CD8-positive, alpha-beta memory T cell (primary cell): ENCODE measurements at regions not wholly inside any gene's neighbourhood (a gene's known extent, or its start where the extent isn't known, plus 50 kb on each side); places are given as distances from the start of the nearest gene placed in this dataset.

Experiments used
- CTCF ChIA-PET: fragments of 350-600 bp; sonication (Branson Sonifier 250); formaldehyde crosslinking; loops from one replicate; lab custom pipeline; 2021; ENCODE audit warnings: antibody characterized with exemption; lab: Charles Lee
- POLR2A ChIA-PET: fragments of 350-600 bp; sonication (Branson Sonifier 250); formaldehyde crosslinking; loops from one replicate; lab custom pipeline; 2021; ENCODE audit warnings: antibody characterized with exemption; lab: Charles Lee
- DNase-seq, 5 donors: peaks; one replicate each; pipeline versions ENCODE4 v3.0.0 to v3.0.0-alpha.2; 2020 to 2022; ENCODE audit warnings: mixed read lengths in 1 of 5
- H3K27ac ChIP-seq: one replicate; pipeline ENCODE4 v1.7.0; 2013; ENCODE audit warnings: low read depth, mild to moderate bottlenecking, low read length, moderate library complexity
- H3K27me3 ChIP-seq: 2 replicates; pipeline ENCODE4 v1.7.0; 2013; ENCODE audit warnings: low read length, mild to moderate bottlenecking; ENCODE audit not compliant: insufficient read depth, poor library complexity, severe bottlenecking
- H3K36me3 ChIP-seq: 2 replicates; pipeline ENCODE4 v1.7.0; 2013; ENCODE audit warnings: mild to moderate bottlenecking, low read length, moderate library complexity; ENCODE audit not compliant: insufficient read depth
- H3K4me1 ChIP-seq: 2 replicates; pipeline ENCODE4 v1.7.0; 2013; ENCODE audit warnings: mild to moderate bottlenecking, low read length, moderate library complexity; ENCODE audit not compliant: insufficient read depth
- H3K4me3 ChIP-seq: 2 replicates; pipeline ENCODE4 v1.7.0; 2013; ENCODE audit warnings: mild to moderate bottlenecking, low read length
- H3K9me3 ChIP-seq: 2 replicates; pipeline ENCODE4 v1.7.0; 2013; ENCODE audit warnings: mild to moderate bottlenecking, low read length
- H3K27ac Mint-ChIP-seq, 8 donors: one replicate each; pipeline ENCODE4 v1.8.0; 2020 to 2021; ENCODE audit warnings: mixed read lengths in 8 of 8, mild to moderate bottlenecking in 6 of 8, inconsistent platforms in 3 of 8, moderate library complexity in 3 of 8
- H3K27me3 Mint-ChIP-seq, 2 donors: one replicate each; pipeline ENCODE4 v1.8.0; 2020 to 2021; ENCODE audit warnings: mixed read lengths in 2 of 2, mild to moderate bottlenecking in 1 of 2, moderate library complexity in 1 of 2
- H3K36me3 Mint-ChIP-seq, 3 donors: one replicate each; pipeline ENCODE4 v1.8.0; 2020 to 2021; ENCODE audit warnings: mixed read lengths in 3 of 3, inconsistent platforms in 1 of 3, mild to moderate bottlenecking in 1 of 3
- H3K4me1 Mint-ChIP-seq, 3 donors: one replicate each; pipeline ENCODE4 v1.8.0; 2020 to 2021; ENCODE audit warnings: mixed read lengths in 3 of 3, inconsistent platforms in 1 of 3, mild to moderate bottlenecking in 1 of 3
- H3K4me3 Mint-ChIP-seq, 7 donors: one replicate each; pipeline ENCODE4 v1.8.0; 2020 to 2021; ENCODE audit warnings: mixed read lengths in 7 of 7, mild to moderate bottlenecking in 6 of 7, moderate library complexity in 4 of 7, inconsistent platforms in 2 of 7
- H3K9me3 Mint-ChIP-seq, 5 donors: one replicate each; pipeline ENCODE4 v1.8.0; 2020 to 2022; ENCODE audit warnings: mixed read lengths in 5 of 5, mild to moderate bottlenecking in 3 of 5, moderate library complexity in 2 of 5, inconsistent platforms in 1 of 5

- POLR2A ChIA-PET, result no interaction called here
- peak in 1 of 5 donors; percentile 31 for DNase-seq
- no peaks in the 10 kb centered on the region for H3K36me3 Mint-ChIP-seq
These were observed 413.3 kb upstream of the TRIB2 start for GRCh38 chr2:12303181-12304030.

GRCh38 chr2:12304564-12305171 lies 412.1 kb upstream of the TRIB2 start:
- Mint-ChIP-seq H3K4me1 (peaks cover 21 to 59% (median 41%) of the 10 kb centered on the region in 3 donors), H3K27me3 (peaks cover 0 to 1% of the 10 kb centered on the region in 2 donors), H3K4me3 (no peak overlapping the region), H3K27ac (peak overlapping the region in 1 of 8 donors; percentile 6), H3K36me3 (no peaks in the 10 kb centered on the region), H3K9me3 (no peaks in the 10 kb centered on the region)
- Histone ChIP-seq H3K4me1 (peaks cover 29% of the 10 kb centered on the region), H3K4me3 (no peak overlapping the region), H3K9me3 (no peaks in the 10 kb centered on the region), H3K27ac (no peak overlapping the region), H3K27me3 (no peaks in the 10 kb centered on the region), H3K36me3 (no peaks in the 10 kb centered on the region)
- DNase-seq, result no peak
- POLR2A ChIA-PET, result no interaction called here
- CTCF ChIA-PET, result no interaction called here

More at GRCh38 chr2:12303181-12304030, 413.3 kb upstream of the TRIB2 start:
- H3K27me3 Mint-ChIP-seq, result peaks cover 0 to 1% of the 10 kb centered on the region in 2 donors
- peaks cover 29% of the 10 kb centered on the region for H3K4me1 ChIP-seq
- peak overlapping the region in 2 of 7 donors; percentile 6 to 44 for H3K4me3 Mint-ChIP-seq
- no peak overlapping the region for H3K4me3 ChIP-seq
- H3K9me3 ChIP-seq, result no peaks in the 10 kb centered on the region
- peak overlapping the region in 2 of 8 donors; percentile 11 to 39 for H3K27ac Mint-ChIP-seq
- no peaks in the 10 kb centered on the region for H3K36me3 ChIP-seq
- no peak overlapping the region for H3K27ac ChIP-seq
- H3K27me3 ChIP-seq, result no peaks in the 10 kb centered on the region
- CTCF ChIA-PET, result no interaction called here
- peaks cover 16 to 46% (median 32%) of the 10 kb centered on the region in 3 donors for H3K4me1 Mint-ChIP-seq
- H3K9me3 Mint-ChIP-seq, result no peaks in the 10 kb centered on the region

GRCh38 chr2:12305931-12306330 lies 410.8 kb upstream of the TRIB2 start:
- no peak for DNase-seq
- Mint-ChIP-seq H3K4me1 (peaks cover 29 to 71% (median 50%) of the 10 kb centered on the region in 3 donors), H3K9me3 (no peaks in the 10 kb centered on the region), H3K27me3 (peaks cover 0 to 1% of the 10 kb centered on the region in 2 donors), H3K36me3 (no peaks in the 10 kb centered on the region), H3K4me3 (no peak overlapping the region), H3K27ac (no peak overlapping the region)
- H3K4me3 ChIP-seq, result no peak overlapping the region
- POLR2A ChIA-PET, result no interaction called here
- H3K36me3 ChIP-seq, result no peaks in the 10 kb centered on the region
- peaks cover 41% of the 10 kb centered on the region for H3K4me1 ChIP-seq
- no peaks in the 10 kb centered on the region for H3K9me3 ChIP-seq
- no peaks in the 10 kb centered on the region for H3K27me3 ChIP-seq
- H3K27ac ChIP-seq, result no peak overlapping the region
- CTCF ChIA-PET, result no interaction called here

GRCh38 chr2:12310399-12310798 lies 406.3 kb upstream of the TRIB2 start:
- Mint-ChIP-seq H3K4me1 (peaks cover 12 to 55% (median 20%) of the 10 kb centered on the region in 3 donors), H3K27me3 (peaks cover 0 to 5% of the 10 kb centered on the region in 2 donors), H3K9me3 (no peaks in the 10 kb centered on the region), H3K27ac (peak overlapping the region in 2 of 8 donors; percentile 1 to 45), H3K4me3 (no peak overlapping the region), H3K36me3 (peaks cover 0 to 1% (median 0%) of the 10 kb centered on the region in 3 donors)
- Histone ChIP-seq H3K4me3 (no peak overlapping the region), H3K27ac (no peak overlapping the region), H3K4me1 (peaks cover 30% of the 10 kb centered on the region), H3K36me3 (no peaks in the 10 kb centered on the region), H3K9me3 (no peaks in the 10 kb centered on the region), H3K27me3 (no peaks in the 10 kb centered on the region)
- CTCF ChIA-PET, result no interaction called here
- POLR2A ChIA-PET, result no interaction called here
- no peak for DNase-seq

- ChIA-PET CTCF (interaction anchor here (1.4 kb wide), 1 partner anchor 403 kb away, joined by 3 read pairs; the partner anchor contains the start of gene TRIB2), POLR2A (no interaction called here)
- no peaks in the 10 kb centered on the region for H3K9me3 ChIP-seq
- H3K27ac ChIP-seq, result no peak overlapping the region
- Mint-ChIP-seq H3K27ac (no peak overlapping the region), H3K36me3 (peaks cover 0 to 1% (median 0%) of the 10 kb centered on the region in 3 donors), H3K9me3 (no peaks in the 10 kb centered on the region), H3K4me3 (no peak overlapping the region), H3K27me3 (peaks cover 0 to 5% of the 10 kb centered on the region in 2 donors), H3K4me1 (peaks cover 12 to 49% (median 20%) of the 10 kb centered on the region in 3 donors)
- no peaks in the 10 kb centered on the region for H3K27me3 ChIP-seq
- H3K36me3 ChIP-seq, result no peaks in the 10 kb centered on the region
- DNase-seq, result no peak
- no peak overlapping the region for H3K4me3 ChIP-seq
- H3K4me1 ChIP-seq, result peaks cover 30% of the 10 kb centered on the region
These were observed 403.1 kb upstream of the TRIB2 start for GRCh38 chr2:12313445-12314126.

GRCh38 chr2:12314127-12314760 lies 402.5 kb upstream of the TRIB2 start:
- CTCF ChIA-PET, result interaction anchor here (1.4 kb wide), 1 partner anchor 402 kb away, joined by 3 read pairs; the partner anchor contains the start of gene TRIB2

GRCh38 chr2:12315224-12315623 lies 401.5 kb upstream of the TRIB2 start:
- CTCF ChIA-PET, result no interaction called here
- peaks cover 0 to 1% (median 0%) of the 10 kb centered on the region in 3 donors for H3K36me3 Mint-ChIP-seq
- H3K36me3 ChIP-seq, result no peaks in the 10 kb centered on the region
- H3K4me1 ChIP-seq, result peaks cover 24% of the 10 kb centered on the region
- no peaks in the 10 kb centered on the region for H3K9me3 Mint-ChIP-seq
- no peak overlapping the region for H3K27ac ChIP-seq
- POLR2A ChIA-PET, result no interaction called here
- H3K4me3 ChIP-seq, result no peak overlapping the region
- DNase-seq, result no peak
- peaks cover 6 to 32% (median 8%) of the 10 kb centered on the region in 3 donors for H3K4me1 Mint-ChIP-seq
- H3K4me3 Mint-ChIP-seq, result no peak overlapping the region
- H3K9me3 ChIP-seq, result no peaks in the 10 kb centered on the region
- no peak overlapping the region for H3K27ac Mint-ChIP-seq
- no peaks in the 10 kb centered on the region for H3K27me3 ChIP-seq
- H3K27me3 Mint-ChIP-seq, result peaks cover 0 to 5% of the 10 kb centered on the region in 2 donors

More at GRCh38 chr2:12314127-12314760, 402.5 kb upstream of the TRIB2 start:
- Histone ChIP-seq H3K27ac (no peak overlapping the region), H3K4me1 (peaks cover 30% of the 10 kb centered on the region), H3K27me3 (no peaks in the 10 kb centered on the region), H3K4me3 (no peak overlapping the region), H3K9me3 (no peaks in the 10 kb centered on the region), H3K36me3 (no peaks in the 10 kb centered on the region)
- Mint-ChIP-seq H3K4me1 (peaks cover 8 to 42% (median 16%) of the 10 kb centered on the region in 3 donors), H3K4me3 (no peak overlapping the region), H3K27ac (no peak overlapping the region), H3K9me3 (no peaks in the 10 kb centered on the region), H3K27me3 (peaks cover 0 to 5% of the 10 kb centered on the region in 2 donors), H3K36me3 (peaks cover 0 to 1% (median 0%) of the 10 kb centered on the region in 3 donors)
- DNase-seq, result no peak
- POLR2A ChIA-PET, result no interaction called here
